ENCODE measurements at regions not wholly inside any gene's neighbourhood (a gene's known extent, or its start where the extent isn't known, plus 50 kb on each side); places are given as distances from the start of the nearest gene placed in this dataset.

GRCh38 chr2:8026381-8026780 lies 655.5 kb upstream of the ID2 start:
- no peak for TF ChIP-seq EP300 (IDR thresholded peaks at IDR 0.05)
- TF ChIP-seq CTCF (IDR thresholded peaks at IDR 0.05), result no peak
- TF ChIP-seq POLR2A (IDR thresholded peaks at IDR 0.05; ENCODE audit: low read depth), result no peak

All from esophagus muscularis mucosa (tissue), 4 donors.